ENCODE measurements at regions not wholly inside any gene's neighbourhood (a gene's known extent, or its start where the extent isn't known, plus 50 kb on each side); places are given as distances from the start of the nearest gene placed in this dataset.

GRCh38 chr1:34619256-34619655 lies 135.6 kb upstream of the GJB5 start:
- no peak for TF ChIP-seq ESRRG (CRISPR knock-in tag; IDR thresholded peaks at IDR 0.05)
- no peak for TF ChIP-seq ZFP30 (CRISPR knock-in tag; IDR thresholded peaks at IDR 0.05)
- no peak for TF ChIP-seq ARNTL (CRISPR knock-in tag; IDR thresholded peaks at IDR 0.05; ENCODE audit: borderline replicate concordance, low read depth)
- no peak for TF ChIP-seq PATZ1 (CRISPR knock-in tag; IDR thresholded peaks at IDR 0.05; ENCODE audit: borderline replicate concordance)
- TF ChIP-seq OSR1 (CRISPR knock-in tag; IDR thresholded peaks at IDR 0.05), result no peak
- no peak for TF ChIP-seq ZFP3 (CRISPR knock-in tag; IDR thresholded peaks at IDR 0.05)
- TF ChIP-seq, protein P1, sequence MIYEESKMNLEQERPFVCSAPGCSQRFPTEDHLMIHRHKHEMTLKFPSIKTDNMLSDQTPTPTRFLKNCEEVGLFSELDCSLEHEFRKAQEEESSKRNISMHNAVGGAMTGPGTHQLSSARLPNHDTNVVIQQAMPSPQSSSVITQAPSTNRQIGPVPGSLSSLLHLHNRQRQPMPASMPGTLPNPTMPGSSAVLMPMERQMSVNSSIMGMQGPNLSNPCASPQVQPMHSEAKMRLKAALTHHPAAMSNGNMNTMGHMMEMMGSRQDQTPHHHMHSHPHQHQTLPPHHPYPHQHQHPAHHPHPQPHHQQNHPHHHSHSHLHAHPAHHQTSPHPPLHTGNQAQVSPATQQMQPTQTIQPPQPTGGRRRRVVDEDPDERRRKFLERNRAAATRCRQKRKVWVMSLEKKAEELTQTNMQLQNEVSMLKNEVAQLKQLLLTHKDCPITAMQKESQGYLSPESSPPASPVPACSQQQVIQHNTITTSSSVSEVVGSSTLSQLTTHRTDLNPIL (CRISPR knock-in tag; IDR thresholded peaks at IDR 0.05; ENCODE audit: low read depth), result no peak
- TF ChIP-seq TSHZ2 (CRISPR knock-in tag; IDR thresholded peaks at IDR 0.05), result no peak
- TF ChIP-seq ZNF565 (CRISPR knock-in tag; conservative IDR thresholded peaks at IDR 0.05; ENCODE audit: low read depth), result no peak
- no peak for TF ChIP-seq RARB (CRISPR knock-in tag; IDR thresholded peaks at IDR 0.05)
- TF ChIP-seq ZC3H10 (CRISPR knock-in tag; IDR thresholded peaks at IDR 0.05), result no peak
